Activated CD8-positive, alpha-beta T cell treated with anti-CD3 and anti-CD28 coated beads for 36 hours (primary cell): ENCODE measurements at regions not wholly inside any gene's neighbourhood (a gene's known extent, or its start where the extent isn't known, plus 50 kb on each side); places are given as distances from the start of the nearest gene placed in this dataset.

Experiments
- ATAC-seq: fragments of 200-7000 bp; cut with Tn5 transposase; one replicate; pipeline ENCODE4 v1.10.0; 2021; ENCODE audit warnings: mild to moderate bottlenecking, moderate library complexity
- CTCF ChIA-PET: fragments of 350-600 bp; sonication (Branson Sonifier 250); formaldehyde crosslinking; loops from one replicate; lab custom pipeline; 2021; ENCODE audit warnings: antibody characterized with exemption; lab: Charles Lee
- POLR2A ChIA-PET: fragments of 350-600 bp; sonication (Branson Sonifier 250); formaldehyde crosslinking; loops from one replicate; lab custom pipeline; 2021; ENCODE audit warnings: antibody characterized with exemption; lab: Charles Lee
- DNase-seq: peaks from one replicate; pipeline ENCODE4 v3.0.0-alpha.2; 2020
- H3K27ac Mint-ChIP-seq: one replicate; pipeline ENCODE4 v1.8.0; 2021; ENCODE audit warnings: mild to moderate bottlenecking, mixed read lengths
- H3K27me3 Mint-ChIP-seq: one replicate; pipeline ENCODE4 v1.8.0; 2021; ENCODE audit warnings: mixed read lengths
- H3K36me3 Mint-ChIP-seq: one replicate; pipeline ENCODE4 v1.8.0; 2021; ENCODE audit warnings: low read depth, mixed read lengths
- H3K4me1 Mint-ChIP-seq: one replicate; pipeline ENCODE4 v1.8.0; 2021; ENCODE audit warnings: low read depth, mixed read lengths
- H3K4me3 Mint-ChIP-seq: one replicate; pipeline ENCODE4 v1.8.0; 2021; ENCODE audit warnings: mild to moderate bottlenecking, moderate library complexity, mixed read lengths
- H3K9me3 Mint-ChIP-seq: one replicate; pipeline ENCODE4 v1.8.0; 2021; ENCODE audit warnings: mixed read lengths
- intact Hi-C: fragments of 100-400 bp; cut with micrococcal nuclease; formaldehyde crosslinking; loops from one replicate; pipeline ENCODE4 v1.10.0; 2022
- TF ChIP-seq, protein P1 (sequence below): fragments of 200-600 bp; IDR thresholded peaks from one replicate; pipeline ENCODE4 v1.8.0; 2022; ENCODE audit warnings: antibody characterized with exemption, mild to moderate bottlenecking

DNA sequence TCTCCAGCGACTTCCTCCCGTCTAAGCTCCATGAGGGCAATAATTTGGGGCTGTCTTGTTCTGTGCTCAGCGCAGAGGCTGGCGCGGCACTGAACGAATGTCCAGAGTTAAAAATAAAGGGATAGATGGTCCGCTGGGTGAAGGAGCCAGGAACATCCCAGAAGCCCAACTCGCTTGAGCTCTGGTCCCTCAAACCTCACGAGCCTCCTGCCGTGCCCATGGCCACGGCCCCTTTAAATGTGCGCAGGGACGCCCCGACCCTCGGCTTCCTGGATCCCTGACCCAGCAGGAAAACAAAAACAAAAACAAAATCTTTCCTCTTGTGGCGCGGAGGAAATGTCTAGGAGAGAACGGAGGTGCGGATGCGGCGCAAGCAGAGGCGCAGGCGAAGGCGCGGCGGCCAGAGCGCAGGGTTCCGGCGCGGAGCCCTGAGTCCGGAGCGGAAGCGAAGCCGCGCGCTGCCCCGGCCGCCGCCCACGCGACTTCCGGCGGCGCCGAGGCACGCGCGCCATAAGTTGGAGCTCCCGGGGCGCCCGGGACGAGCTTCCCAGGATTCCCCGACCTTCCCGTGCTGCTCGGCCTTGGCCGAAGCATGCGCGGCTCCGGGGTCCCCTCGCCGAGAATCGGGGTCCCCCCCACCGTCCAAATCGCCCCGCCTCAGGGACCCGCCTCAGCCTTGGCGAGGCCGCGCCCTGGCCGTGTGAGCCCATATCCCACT lies 52.9 kb upstream of the WNT7A start:
- Mint-ChIP-seq H3K27ac (peak overlapping the region; percentile 74), H3K36me3 (peaks cover 3% of the 10 kb centered on the region), H3K27me3 (peaks cover 24% of the 10 kb centered on the region), H3K4me1 (peaks cover 4% of the 10 kb centered on the region), H3K4me3 (peak overlapping the region; percentile 70), H3K9me3 (peaks cover 12% of the 10 kb centered on the region)
- DNase-seq, result peak; percentile 20
- CTCF ChIA-PET, result no interaction called here
- TF ChIP-seq, protein P1, sequence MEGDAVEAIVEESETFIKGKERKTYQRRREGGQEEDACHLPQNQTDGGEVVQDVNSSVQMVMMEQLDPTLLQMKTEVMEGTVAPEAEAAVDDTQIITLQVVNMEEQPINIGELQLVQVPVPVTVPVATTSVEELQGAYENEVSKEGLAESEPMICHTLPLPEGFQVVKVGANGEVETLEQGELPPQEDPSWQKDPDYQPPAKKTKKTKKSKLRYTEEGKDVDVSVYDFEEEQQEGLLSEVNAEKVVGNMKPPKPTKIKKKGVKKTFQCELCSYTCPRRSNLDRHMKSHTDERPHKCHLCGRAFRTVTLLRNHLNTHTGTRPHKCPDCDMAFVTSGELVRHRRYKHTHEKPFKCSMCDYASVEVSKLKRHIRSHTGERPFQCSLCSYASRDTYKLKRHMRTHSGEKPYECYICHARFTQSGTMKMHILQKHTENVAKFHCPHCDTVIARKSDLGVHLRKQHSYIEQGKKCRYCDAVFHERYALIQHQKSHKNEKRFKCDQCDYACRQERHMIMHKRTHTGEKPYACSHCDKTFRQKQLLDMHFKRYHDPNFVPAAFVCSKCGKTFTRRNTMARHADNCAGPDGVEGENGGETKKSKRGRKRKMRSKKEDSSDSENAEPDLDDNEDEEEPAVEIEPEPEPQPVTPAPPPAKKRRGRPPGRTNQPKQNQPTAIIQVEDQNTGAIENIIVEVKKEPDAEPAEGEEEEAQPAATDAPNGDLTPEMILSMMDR, result no peak
- ATAC-seq, result peak; percentile 47
- POLR2A ChIA-PET, result interaction anchor here (0.8 kb wide), 1 partner anchor 93 kb away, joined by 3 read pairs; no protein-coding TSS in a partner anchor
- intact Hi-C loops, result no loop called here

DNA sequence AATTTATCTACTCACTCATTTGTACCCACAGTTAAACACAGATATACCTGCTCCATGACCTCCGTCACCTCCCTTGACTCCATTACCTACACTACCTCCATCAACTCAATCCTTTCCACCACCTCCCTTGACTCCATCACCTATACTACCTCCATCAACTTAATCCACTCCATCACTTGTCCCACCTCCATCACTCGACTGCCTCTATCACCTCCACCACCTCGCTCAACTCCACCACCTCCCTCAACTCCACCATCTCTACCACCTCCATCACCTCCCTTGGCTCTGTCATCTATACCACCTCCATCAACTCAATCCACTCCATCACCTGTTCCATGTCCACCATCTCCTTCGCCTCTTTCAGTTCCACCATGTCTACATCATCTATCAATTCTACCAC lies 51.3 kb upstream of the WNT7A start:
- TF ChIP-seq, protein P1, result no peak
- H3K27ac Mint-ChIP-seq, result no peak overlapping the region
- peaks cover 3% of the 10 kb centered on the region for H3K36me3 Mint-ChIP-seq
- no peak overlapping the region for H3K4me3 Mint-ChIP-seq
- H3K4me1 Mint-ChIP-seq, result peaks cover 4% of the 10 kb centered on the region
- H3K27me3 Mint-ChIP-seq, result peaks cover 24% of the 10 kb centered on the region
- ChIA-PET POLR2A (no interaction called here), CTCF (no interaction called here)
- DNase-seq, result no peak
- intact Hi-C loops, result no loop called here
- ATAC-seq, result no peak
- H3K9me3 Mint-ChIP-seq, result peaks cover 14% of the 10 kb centered on the region
